DOHH2 (cell line): ENCODE measurements at regions not wholly inside any gene's neighbourhood (a gene's known extent, or its start where the extent isn't known, plus 50 kb on each side); places are given as distances from the start of the nearest gene placed in this dataset.

Source experiments
- H3F3A ChIP-seq: fragments of 200-600 bp; sonication (generic), shearing (Covaris generic); 2 replicates; pipeline ENCODE4 v1.6.0; 2016; ENCODE audit warnings: antibody characterized with exemption, mild to moderate bottlenecking; ENCODE audit not compliant: control insufficient read depth, insufficient read depth
- H3K27ac ChIP-seq: fragments of 200-600 bp; sonication (generic); 2 replicates; pipeline ENCODE4 v1.5.1; 2014; ENCODE audit warnings: low read depth, mild to moderate bottlenecking, low read length, moderate library complexity
- H3K27me3 ChIP-seq: fragments of 200-600 bp; sonication (generic); 2 replicates; pipeline ENCODE4 v1.6.1; 2014; ENCODE audit warnings: mild to moderate bottlenecking, low read length, mixed read lengths; ENCODE audit not compliant: control insufficient read depth
- H3K36me3 ChIP-seq: fragments of 200-600 bp; sonication (generic); 2 replicates; pipeline ENCODE4 v1.6.1; 2014; ENCODE audit warnings: mild to moderate bottlenecking, low read length, moderate library complexity, mixed read lengths; ENCODE audit not compliant: control insufficient read depth
- H3K4me1 ChIP-seq: fragments of 200-600 bp; sonication (generic); 2 replicates; pipeline ENCODE4 v1.6.1; 2014; ENCODE audit warnings: mild to moderate bottlenecking, low read length, mixed read lengths; ENCODE audit not compliant: control insufficient read depth
- H3K4me2 ChIP-seq: fragments of 200-600 bp; sonication (generic); 2 replicates; pipeline ENCODE4 v1.6.0; 2014; ENCODE audit warnings: mild to moderate bottlenecking, low read length, moderate library complexity
- H3K4me3 ChIP-seq: fragments of 200-600 bp; sonication (generic); 2 replicates; pipeline ENCODE4 v1.5.1; 2014; ENCODE audit warnings: mild to moderate bottlenecking, low read length, mixed read lengths
- H3K79me2 ChIP-seq: fragments of 200-600 bp; sonication (generic); 2 replicates; pipeline ENCODE4 v1.6.1; 2014; ENCODE audit warnings: mild to moderate bottlenecking, low read length, mixed read lengths; ENCODE audit not compliant: control insufficient read depth
- H3K9me2 ChIP-seq: fragments of 200-600 bp; sonication (generic); replicated peaks from 2 replicates; pipeline ENCODE4 v1.6.1; 2014; ENCODE audit warnings: mild to moderate bottlenecking, low read length, mixed read lengths; ENCODE audit not compliant: control insufficient read depth
- H3K9me3 ChIP-seq: fragments of 200-600 bp; sonication (generic); 2 replicates; pipeline ENCODE4 v1.6.1; 2014; ENCODE audit warnings: antibody characterized with exemption, low read length, mixed read lengths; ENCODE audit not compliant: control insufficient read depth, insufficient read depth
- H4K20me1 ChIP-seq: fragments of 200-600 bp; sonication (generic); 2 replicates; pipeline ENCODE4 v1.6.0; 2014; ENCODE audit warnings: low read depth, mild to moderate bottlenecking, antibody characterized with exemption, low read length, moderate library complexity; ENCODE audit not compliant: control insufficient read depth, insufficient read depth
- EZH2phosphoT487 ChIP-seq: fragments of 200-600 bp; sonication (generic); IDR thresholded peaks from 2 replicates; pipeline ENCODE4 v1.6.1; 2017; ENCODE audit warnings: borderline replicate concordance, mild to moderate bottlenecking, antibody characterized with exemption, low read length, moderate library complexity, mixed read lengths
- TF ChIP-seq, protein P1 (sequence below): fragments of 200-600 bp; sonication (generic); IDR thresholded peaks from one replicate; pipeline ENCODE4 v1.5.1; 2014; ENCODE audit warnings: antibody characterized with exemption, mild to moderate bottlenecking, low read depth, low read length; ENCODE audit not compliant: poor library complexity, severe bottlenecking

- H3K9me2 ChIP-seq: no peaks in the 10 kb centered on the region
- no peaks in the 10 kb centered on the region for H3K79me2 ChIP-seq
- no peaks in the 10 kb centered on the region for H3K4me1 ChIP-seq
- H3K4me3 ChIP-seq: no peak overlapping the region
- TF ChIP-seq EZH2phosphoT487: no peak
- TF ChIP-seq, protein P1, sequence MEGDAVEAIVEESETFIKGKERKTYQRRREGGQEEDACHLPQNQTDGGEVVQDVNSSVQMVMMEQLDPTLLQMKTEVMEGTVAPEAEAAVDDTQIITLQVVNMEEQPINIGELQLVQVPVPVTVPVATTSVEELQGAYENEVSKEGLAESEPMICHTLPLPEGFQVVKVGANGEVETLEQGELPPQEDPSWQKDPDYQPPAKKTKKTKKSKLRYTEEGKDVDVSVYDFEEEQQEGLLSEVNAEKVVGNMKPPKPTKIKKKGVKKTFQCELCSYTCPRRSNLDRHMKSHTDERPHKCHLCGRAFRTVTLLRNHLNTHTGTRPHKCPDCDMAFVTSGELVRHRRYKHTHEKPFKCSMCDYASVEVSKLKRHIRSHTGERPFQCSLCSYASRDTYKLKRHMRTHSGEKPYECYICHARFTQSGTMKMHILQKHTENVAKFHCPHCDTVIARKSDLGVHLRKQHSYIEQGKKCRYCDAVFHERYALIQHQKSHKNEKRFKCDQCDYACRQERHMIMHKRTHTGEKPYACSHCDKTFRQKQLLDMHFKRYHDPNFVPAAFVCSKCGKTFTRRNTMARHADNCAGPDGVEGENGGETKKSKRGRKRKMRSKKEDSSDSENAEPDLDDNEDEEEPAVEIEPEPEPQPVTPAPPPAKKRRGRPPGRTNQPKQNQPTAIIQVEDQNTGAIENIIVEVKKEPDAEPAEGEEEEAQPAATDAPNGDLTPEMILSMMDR: no peak
- H4K20me1 ChIP-seq: no peaks in the 10 kb centered on the region
- no peaks in the 10 kb centered on the region for H3K9me3 ChIP-seq
- H3K36me3 ChIP-seq: no peaks in the 10 kb centered on the region
- H3K27ac ChIP-seq: no peak overlapping the region
- H3K27me3 ChIP-seq: peaks cover 4% of the 10 kb centered on the region; the same call in 1 of the 2 replicates
- no peak overlapping the region for H3K4me2 ChIP-seq
- no peaks in the 10 kb centered on the region for H3F3A ChIP-seq
Observed at GRCh38 chr20:58073945-58074856, 154.3 kb downstream of the ANKRD60 start.

DNA sequence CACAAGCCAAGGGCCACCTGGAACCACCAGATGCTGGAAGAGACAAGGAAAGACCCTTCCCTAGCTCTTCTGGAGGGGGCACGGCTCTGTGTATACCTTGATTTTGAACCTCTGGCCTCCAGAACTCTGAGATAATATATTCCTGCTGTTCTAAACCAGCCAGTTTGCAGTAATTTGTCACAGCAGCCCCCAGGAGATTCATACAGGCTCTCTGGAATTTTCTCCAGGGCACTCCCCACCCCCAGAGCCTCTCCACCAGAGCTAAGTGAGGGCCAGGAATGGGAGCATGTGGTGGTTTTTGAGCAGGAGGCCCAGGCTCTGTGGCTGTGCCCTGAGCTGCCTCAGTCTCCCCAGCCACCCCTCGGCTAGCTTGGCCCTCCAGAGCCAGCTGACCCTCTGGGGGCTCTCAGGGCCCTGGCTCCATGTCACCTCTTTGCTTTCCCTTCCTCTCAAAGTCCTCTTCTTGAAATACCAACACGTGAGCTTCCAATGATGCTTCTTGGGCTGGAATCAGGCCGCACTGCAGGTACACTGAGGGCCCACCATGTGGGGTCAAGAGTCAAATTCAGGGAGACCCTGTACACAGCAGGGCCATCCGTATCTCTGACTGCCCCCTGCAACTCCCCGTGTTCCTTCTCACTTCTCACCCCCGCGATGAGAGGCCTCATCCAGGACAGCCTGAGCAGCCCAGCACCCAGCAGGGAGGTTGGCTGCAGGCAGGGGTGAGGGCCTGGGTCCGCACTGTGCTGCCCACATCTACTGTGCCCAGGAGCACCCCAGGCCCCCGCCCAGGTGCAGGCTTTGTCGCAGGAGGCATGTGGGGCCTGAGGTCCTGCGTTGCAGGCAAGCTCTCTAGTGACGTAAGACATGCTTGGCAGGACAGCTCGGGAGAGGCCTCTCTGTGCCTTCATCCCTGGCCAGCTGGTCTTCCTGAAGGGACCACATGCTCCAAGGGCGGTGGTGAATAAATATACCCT, 155.5 kb downstream of the ANKRD60 start:
- H4K20me1 ChIP-seq: no peaks in the 10 kb centered on the region
- H3K36me3 ChIP-seq: no peaks in the 10 kb centered on the region
- no peaks in the 10 kb centered on the region for H3K9me3 ChIP-seq
- no peaks in the 10 kb centered on the region for H3F3A ChIP-seq
- TF ChIP-seq, protein P1: no peak
- no peak for TF ChIP-seq EZH2phosphoT487
- no peak overlapping the region for H3K4me2 ChIP-seq
- H3K9me2 ChIP-seq: no peaks in the 10 kb centered on the region
- H3K4me1 ChIP-seq: no peaks in the 10 kb centered on the region
- H3K27ac ChIP-seq: no peak overlapping the region
- H3K4me3 ChIP-seq: no peak overlapping the region
- peaks cover 2% of the 10 kb centered on the region; the same call in 1 of the 2 replicates for H3K27me3 ChIP-seq
- H3K79me2 ChIP-seq: no peaks in the 10 kb centered on the region

DNA sequence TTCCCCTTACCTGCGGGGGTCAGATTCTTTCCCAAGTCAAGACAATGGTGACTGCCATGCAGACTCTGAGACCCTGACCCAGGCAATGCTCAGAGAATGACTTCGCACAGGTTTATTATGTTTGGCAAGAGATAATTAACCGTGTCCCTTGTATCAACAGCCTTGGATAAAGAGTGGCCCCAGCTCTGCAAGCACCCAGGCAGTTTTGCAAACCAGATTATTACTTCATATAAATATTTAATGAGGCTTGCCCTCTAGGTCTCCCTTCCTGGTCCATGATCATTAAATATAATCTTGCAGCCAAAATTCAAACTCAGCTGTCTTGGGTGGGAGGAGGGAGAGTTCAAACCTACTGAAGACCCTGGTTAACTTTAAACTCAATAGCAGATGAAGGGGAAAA, 156.5 kb downstream of the ANKRD60 start:
- H3K36me3 ChIP-seq: no peaks in the 10 kb centered on the region
- no peaks in the 10 kb centered on the region for H3K27me3 ChIP-seq
- TF ChIP-seq EZH2phosphoT487: no peak
- TF ChIP-seq, protein P1: no peak
- no peaks in the 10 kb centered on the region for H3K9me2 ChIP-seq
- no peaks in the 10 kb centered on the region for H3K79me2 ChIP-seq
- no peaks in the 10 kb centered on the region for H3F3A ChIP-seq
- H3K9me3 ChIP-seq: no peaks in the 10 kb centered on the region
- no peak overlapping the region for H3K4me3 ChIP-seq
- no peak overlapping the region for H3K4me2 ChIP-seq
- no peaks in the 10 kb centered on the region for H4K20me1 ChIP-seq
- H3K27ac ChIP-seq: no peak overlapping the region
- no peaks in the 10 kb centered on the region for H3K4me1 ChIP-seq
